Chondrocyte (in vitro differentiated cells): ENCODE measurements at regions not wholly inside any gene's neighbourhood (a gene's known extent, or its start where the extent isn't known, plus 50 kb on each side); places are given as distances from the start of the nearest gene placed in this dataset.

ENCODE experiments used
- DNase-seq: peaks from one replicate; pipeline ENCODE4 v3.0.0; 2021; ENCODE audit warnings: mixed read lengths, low spot score
- H3K27ac Mint-ChIP-seq: one replicate; pipeline ENCODE4 v1.8.0; 2021; ENCODE audit warnings: mild to moderate bottlenecking, moderate library complexity, mixed read lengths; ENCODE audit not compliant: unreplicated experiment
- H3K27me3 Mint-ChIP-seq: 2 replicates; pipeline ENCODE4 v1.8.0; 2021; ENCODE audit warnings: low read depth, mixed read lengths
- H3K36me3 Mint-ChIP-seq: 2 replicates; pipeline ENCODE4 v1.8.0; 2021; ENCODE audit warnings: low read depth, mixed read lengths
- H3K4me1 Mint-ChIP-seq: 2 replicates; pipeline ENCODE4 v1.8.0; 2021; ENCODE audit warnings: low read depth, mild to moderate bottlenecking, mixed read lengths
- H3K4me3 Mint-ChIP-seq: one replicate; pipeline ENCODE4 v1.8.0; 2021; ENCODE audit warnings: mild to moderate bottlenecking, moderate library complexity, mixed read lengths; ENCODE audit not compliant: unreplicated experiment
- H3K9me3 Mint-ChIP-seq: 2 replicates; pipeline ENCODE4 v1.8.0; 2021; ENCODE audit warnings: low read depth, mixed read lengths
- CTCF ChIP-seq: fragments of 200-600 bp; sonication (generic); IDR thresholded peaks from 2 replicates; pipeline ENCODE4 v1.5.0; 2021; ENCODE audit warnings: antibody characterized with exemption, mild to moderate bottlenecking, moderate library complexity

GRCh38 chr16:60041671-60042070 is 1307.6 kb upstream of the GOT2 start:
- H3K4me3 Mint-ChIP-seq = no peak overlapping the region
- H3K27ac Mint-ChIP-seq = no peak overlapping the region
- no peaks in the 10 kb centered on the region for H3K9me3 Mint-ChIP-seq
- H3K4me1 Mint-ChIP-seq = no peaks in the 10 kb centered on the region
- H3K36me3 Mint-ChIP-seq = no peaks in the 10 kb centered on the region
- TF ChIP-seq CTCF = no peak
- DNase-seq = no peak
- peaks cover 2% of the 10 kb centered on the region for H3K27me3 Mint-ChIP-seq

GRCh38 chr16:60031740-60032139 is 1297.6 kb upstream of the GOT2 start:
- Mint-ChIP-seq H3K36me3 (no peaks in the 10 kb centered on the region), H3K27ac (no peak overlapping the region), H3K9me3 (peaks cover 9% of the 10 kb centered on the region), H3K27me3 (no peaks in the 10 kb centered on the region), H3K4me3 (no peak overlapping the region), H3K4me1 (peaks cover 5% of the 10 kb centered on the region)
- no peak for TF ChIP-seq CTCF
- no peak for DNase-seq

- no peak for TF ChIP-seq CTCF
- Mint-ChIP-seq H3K9me3 (peaks cover 3% of the 10 kb centered on the region), H3K36me3 (no peaks in the 10 kb centered on the region), H3K27me3 (peaks cover 4% of the 10 kb centered on the region), H3K4me1 (peaks cover 5% of the 10 kb centered on the region), H3K4me3 (no peak overlapping the region), H3K27ac (no peak overlapping the region)
- DNase-seq = no peak
These were observed 1293.2 kb upstream of the GOT2 start for GRCh38 chr16:60027351-60027750.

GRCh38 chr16:60013076-60013475 is 1279.0 kb upstream of the GOT2 start:
- DNase-seq = no peak
- no peak overlapping the region for H3K27ac Mint-ChIP-seq
- no peaks in the 10 kb centered on the region for H3K36me3 Mint-ChIP-seq
- no peak for TF ChIP-seq CTCF
- H3K4me1 Mint-ChIP-seq = no peaks in the 10 kb centered on the region
- peaks cover 8% of the 10 kb centered on the region for H3K9me3 Mint-ChIP-seq
- H3K4me3 Mint-ChIP-seq = no peak overlapping the region
- H3K27me3 Mint-ChIP-seq = peaks cover 3% of the 10 kb centered on the region

- Mint-ChIP-seq H3K27ac (no peak overlapping the region), H3K4me3 (no peak overlapping the region), H3K27me3 (no peaks in the 10 kb centered on the region), H3K9me3 (peaks cover 6% of the 10 kb centered on the region), H3K4me1 (no peaks in the 10 kb centered on the region), H3K36me3 (no peaks in the 10 kb centered on the region)
- DNase-seq = no peak
- TF ChIP-seq CTCF = no peak
These were observed 1267.4 kb upstream of the GOT2 start for GRCh38 chr16:60001523-60001922.
